Testis (tissue), 2 donors: ENCODE measurements at regions not wholly inside any gene's neighbourhood (a gene's known extent, or its start where the extent isn't known, plus 50 kb on each side); places are given as distances from the start of the nearest gene placed in this dataset.

ENCODE experiments used
- CTCF ChIP-seq, 3 experiments: fragments of 450-650 bp in 2 of 3; fragments of 200-600 bp in 1 of 3; sonication (generic) in 1 of 3; IDR thresholded peaks; one replicate each; pipeline ENCODE4 v1.5.1; 2016 to 2019; ENCODE audit warnings: antibody characterized with exemption in 3 of 3, mild to moderate bottlenecking in 2 of 3, moderate library complexity in 1 of 3
- POLR2A ChIP-seq: fragments of 450-650 bp; IDR thresholded peaks from one replicate; pipeline ENCODE4 v1.6.1; 2017; ENCODE audit warnings: antibody characterized with exemption, mild to moderate bottlenecking, moderate library complexity

- no peak for TF ChIP-seq CTCF (IDR thresholded peaks at IDR 0.05)
- no peak for TF ChIP-seq POLR2A
These were observed 318.8 kb downstream of the ZNF674 start for GRCh38 chrX:46226422-46226821.
